ENCODE measurements at regions not wholly inside any gene's neighbourhood (a gene's known extent, or its start where the extent isn't known, plus 50 kb on each side); places are given as distances from the start of the nearest gene placed in this dataset.
A peak's percentile ranks its signal among the peaks of the same experiment; 100 is the strongest.

DNA sequence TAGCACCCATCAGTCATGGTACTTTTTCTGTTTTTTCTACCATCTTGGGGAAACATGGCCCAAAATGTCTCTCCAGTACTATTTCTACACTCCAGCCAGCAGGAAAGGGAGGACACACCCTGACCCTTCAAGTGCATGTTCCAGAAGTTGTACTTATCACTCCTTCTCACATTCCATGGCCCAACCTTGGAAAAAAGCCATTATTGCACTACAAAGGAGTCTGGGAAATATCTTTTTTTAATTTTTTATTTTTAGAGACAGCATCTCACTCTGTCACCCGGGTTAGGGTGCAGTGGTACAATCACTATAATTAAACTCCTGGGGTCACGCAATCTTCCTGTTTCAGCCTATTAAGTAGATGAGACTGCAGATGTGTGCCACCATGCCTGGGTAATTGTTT, 100.0 kb upstream of the PPP2R3A start:
- intact Hi-C loops (cut with micrococcal nuclease) = no loop called here
- H3K9me3 Mint-ChIP-seq = no peaks in the 10 kb centered on the region
- no peak overlapping the region for H3K4me3 Mint-ChIP-seq
- no peaks in the 10 kb centered on the region for H3K4me1 Mint-ChIP-seq
- no peaks in the 10 kb centered on the region for H3K36me3 Mint-ChIP-seq (ENCODE audit: low read depth)
- H3K27ac Mint-ChIP-seq = no peak overlapping the region
- no peaks in the 10 kb centered on the region for H3K27me3 Mint-ChIP-seq
- DNase-seq = no peak

- DNase-seq = no peak
- Mint-ChIP-seq H3K4me1 (no peaks in the 10 kb centered on the region), H3K4me3 (no peak overlapping the region), H3K9me3 (no peaks in the 10 kb centered on the region), H3K36me3 (ENCODE audit: low read depth) (no peaks in the 10 kb centered on the region), H3K27me3 (no peaks in the 10 kb centered on the region), H3K27ac (no peak overlapping the region)
- intact Hi-C loops (cut with micrococcal nuclease) = no loop called here
Measured at GRCh38 chr3:135867911-135868310, 97.6 kb upstream of the PPP2R3A start.

DNA sequence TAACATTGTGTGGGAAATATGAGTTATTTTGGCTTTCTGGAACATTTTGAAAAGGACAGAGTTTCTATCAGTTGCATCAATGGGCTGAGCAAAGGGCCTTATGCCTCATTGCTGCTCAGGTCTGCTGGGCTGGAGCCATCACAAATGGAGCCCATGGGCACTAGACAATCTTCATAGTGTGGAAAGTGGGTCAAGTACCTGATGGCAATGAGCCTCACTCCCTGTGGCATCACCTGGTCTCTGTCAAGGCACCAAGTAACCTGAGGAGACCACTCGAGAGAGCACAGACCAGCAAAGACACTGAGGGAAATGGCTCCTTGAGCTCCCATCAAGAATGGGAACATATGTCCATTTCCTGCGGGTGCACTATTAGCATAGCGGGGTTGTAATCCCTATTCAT, 96.7 kb upstream of the PPP2R3A start:
- intact Hi-C loops (cut with micrococcal nuclease) = no loop called here
- no peak for DNase-seq
- Mint-ChIP-seq H3K27me3 (no peaks in the 10 kb centered on the region), H3K9me3 (peaks cover 3% of the 10 kb centered on the region), H3K27ac (no peak overlapping the region), H3K4me1 (no peaks in the 10 kb centered on the region), H3K36me3 (ENCODE audit: low read depth) (no peaks in the 10 kb centered on the region), H3K4me3 (no peak overlapping the region)

DNA sequence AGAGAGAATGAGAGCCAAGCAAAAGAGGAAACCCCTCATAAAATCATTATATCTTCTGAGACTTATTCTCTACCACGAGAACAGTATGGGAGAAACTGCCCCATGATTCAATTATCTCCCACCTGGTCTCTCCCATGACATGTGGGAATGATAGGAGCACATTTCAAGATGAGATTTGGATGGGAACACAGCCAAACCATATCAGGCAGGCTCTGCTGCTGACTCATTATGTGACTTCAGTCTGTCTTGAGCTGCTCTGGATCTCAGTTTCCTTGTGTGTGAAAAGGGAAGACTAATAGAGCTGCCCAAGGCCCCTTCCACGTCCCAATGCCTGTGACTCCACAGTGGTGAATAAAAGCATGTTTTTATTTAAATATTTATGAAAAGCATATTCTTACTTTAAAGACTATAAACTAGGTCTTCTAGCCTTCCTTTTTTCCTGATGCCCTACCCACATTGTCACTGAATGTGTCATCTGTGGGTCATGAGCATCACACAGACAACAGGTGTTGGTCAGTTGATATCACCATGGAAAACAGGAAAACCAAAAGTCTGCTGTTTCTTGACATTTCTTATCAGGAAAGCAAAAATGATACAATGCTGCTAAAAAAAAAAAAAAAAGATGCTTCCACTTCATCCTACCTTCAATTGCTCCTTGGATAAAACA, 96.0 kb upstream of the PPP2R3A start:
- DNase-seq = no peak
- no peaks in the 10 kb centered on the region for H3K4me1 Mint-ChIP-seq
- no peaks in the 10 kb centered on the region for H3K27me3 Mint-ChIP-seq
- H3K36me3 Mint-ChIP-seq (ENCODE audit: low read depth) = no peaks in the 10 kb centered on the region
- H3K9me3 Mint-ChIP-seq = peaks cover 6% of the 10 kb centered on the region
- intact Hi-C loops (cut with micrococcal nuclease) = no loop called here
- H3K27ac Mint-ChIP-seq = no peak overlapping the region
- H3K4me3 Mint-ChIP-seq = no peak overlapping the region

- no peaks in the 10 kb centered on the region for H3K27me3 Mint-ChIP-seq
- H3K9me3 Mint-ChIP-seq = peaks cover 6% of the 10 kb centered on the region
- no peaks in the 10 kb centered on the region for H3K4me1 Mint-ChIP-seq
- H3K4me3 Mint-ChIP-seq = no peak overlapping the region
- intact Hi-C loops (cut with micrococcal nuclease) = no loop called here
- H3K27ac Mint-ChIP-seq = no peak overlapping the region
- no peaks in the 10 kb centered on the region for H3K36me3 Mint-ChIP-seq (ENCODE audit: low read depth)
- no peak for DNase-seq
Measured at GRCh38 chr3:135871311-135871710, 94.2 kb upstream of the PPP2R3A start.

- no peak for DNase-seq
- Mint-ChIP-seq H3K4me1 (no peaks in the 10 kb centered on the region), H3K27me3 (no peaks in the 10 kb centered on the region), H3K36me3 (ENCODE audit: low read depth) (no peaks in the 10 kb centered on the region), H3K9me3 (peaks cover 6% of the 10 kb centered on the region), H3K4me3 (no peak overlapping the region), H3K27ac (no peak overlapping the region)
- intact Hi-C loops (cut with micrococcal nuclease) = no loop called here
Measured at GRCh38 chr3:135874035-135874434, 91.5 kb upstream of the PPP2R3A start.

GRCh38 chr3:135878501-135878900, 87.0 kb upstream of the PPP2R3A start:
- DNase-seq = no peak
- H3K36me3 Mint-ChIP-seq (ENCODE audit: low read depth) = no peaks in the 10 kb centered on the region
- H3K4me3 Mint-ChIP-seq = no peak overlapping the region
- no peaks in the 10 kb centered on the region for H3K4me1 Mint-ChIP-seq
- peaks cover 6% of the 10 kb centered on the region for H3K9me3 Mint-ChIP-seq
- no peak overlapping the region for H3K27ac Mint-ChIP-seq
- intact Hi-C loops (cut with micrococcal nuclease) = no loop called here
- H3K27me3 Mint-ChIP-seq = no peaks in the 10 kb centered on the region

- H3K27me3 Mint-ChIP-seq = no peaks in the 10 kb centered on the region
- no peak overlapping the region for H3K4me3 Mint-ChIP-seq
- no peak overlapping the region for H3K27ac Mint-ChIP-seq
- no peaks in the 10 kb centered on the region for H3K4me1 Mint-ChIP-seq
- no peaks in the 10 kb centered on the region for H3K9me3 Mint-ChIP-seq
- intact Hi-C loops (cut with micrococcal nuclease) = no loop called here
- H3K36me3 Mint-ChIP-seq (ENCODE audit: low read depth) = no peaks in the 10 kb centered on the region
- DNase-seq = no peak
Measured at GRCh38 chr3:135885885-135886284, 79.6 kb upstream of the PPP2R3A start.

DNA sequence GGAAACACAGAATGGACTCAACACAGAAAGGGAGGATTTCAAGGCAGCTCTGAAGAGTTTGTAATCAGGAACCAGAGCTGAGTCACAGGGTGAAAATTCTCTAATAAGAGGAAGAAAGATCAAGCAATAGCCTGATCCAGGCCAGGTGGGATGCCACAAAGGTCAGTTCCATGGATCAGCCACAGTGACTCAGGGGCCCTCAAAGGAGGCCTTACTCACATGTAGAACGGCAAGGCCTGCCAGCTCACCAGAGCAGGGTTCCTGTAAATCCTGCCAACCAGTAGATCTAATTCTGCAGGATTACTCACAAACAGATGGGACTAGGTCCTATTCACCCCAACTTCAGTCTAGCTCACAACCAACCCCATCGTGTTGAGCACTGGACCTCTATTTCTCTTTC, 78.3 kb upstream of the PPP2R3A start:
- H3K4me1 Mint-ChIP-seq = no peaks in the 10 kb centered on the region
- H3K27me3 Mint-ChIP-seq = no peaks in the 10 kb centered on the region
- H3K36me3 Mint-ChIP-seq (ENCODE audit: low read depth) = no peaks in the 10 kb centered on the region
- H3K9me3 Mint-ChIP-seq = no peaks in the 10 kb centered on the region
- no peak overlapping the region for H3K4me3 Mint-ChIP-seq
- intact Hi-C loops (cut with micrococcal nuclease) = no loop called here
- DNase-seq = no peak
- H3K27ac Mint-ChIP-seq = no peak overlapping the region

GRCh38 chr3:135889443-135889842, 76.1 kb upstream of the PPP2R3A start:
- Mint-ChIP-seq H3K4me3 (no peak overlapping the region), H3K27ac (no peak overlapping the region), H3K9me3 (no peaks in the 10 kb centered on the region), H3K36me3 (ENCODE audit: low read depth) (no peaks in the 10 kb centered on the region), H3K4me1 (no peaks in the 10 kb centered on the region), H3K27me3 (no peaks in the 10 kb centered on the region)
- intact Hi-C loops (cut with micrococcal nuclease) = no loop called here
- no peak for DNase-seq

DNA sequence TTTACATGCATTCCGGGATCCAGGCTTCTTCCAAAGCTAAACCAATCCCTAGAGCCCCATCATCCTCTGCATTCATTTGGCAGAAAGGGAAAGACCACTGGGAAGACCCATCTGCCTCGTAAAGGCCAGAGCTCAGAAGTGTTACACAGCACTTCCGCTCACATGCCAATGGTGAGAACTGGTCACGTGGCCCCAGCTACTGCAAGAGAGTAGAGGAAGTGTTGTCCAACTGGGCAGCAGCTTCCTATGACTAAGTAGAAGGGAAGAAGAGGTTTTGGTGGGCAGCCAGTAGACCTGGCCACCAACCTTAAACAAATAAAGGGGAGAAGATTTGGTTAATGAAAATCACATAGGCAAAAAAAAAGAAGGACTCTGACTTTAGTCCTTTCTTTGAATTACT, 74.4 kb upstream of the PPP2R3A start:
- H3K4me3 Mint-ChIP-seq = no peak overlapping the region
- H3K4me1 Mint-ChIP-seq = no peaks in the 10 kb centered on the region
- DNase-seq = no peak
- H3K27ac Mint-ChIP-seq = no peak overlapping the region
- peaks cover 1% of the 10 kb centered on the region for H3K27me3 Mint-ChIP-seq
- H3K36me3 Mint-ChIP-seq (ENCODE audit: low read depth) = no peaks in the 10 kb centered on the region
- intact Hi-C loops (cut with micrococcal nuclease) = no loop called here
- H3K9me3 Mint-ChIP-seq = no peaks in the 10 kb centered on the region

DNA sequence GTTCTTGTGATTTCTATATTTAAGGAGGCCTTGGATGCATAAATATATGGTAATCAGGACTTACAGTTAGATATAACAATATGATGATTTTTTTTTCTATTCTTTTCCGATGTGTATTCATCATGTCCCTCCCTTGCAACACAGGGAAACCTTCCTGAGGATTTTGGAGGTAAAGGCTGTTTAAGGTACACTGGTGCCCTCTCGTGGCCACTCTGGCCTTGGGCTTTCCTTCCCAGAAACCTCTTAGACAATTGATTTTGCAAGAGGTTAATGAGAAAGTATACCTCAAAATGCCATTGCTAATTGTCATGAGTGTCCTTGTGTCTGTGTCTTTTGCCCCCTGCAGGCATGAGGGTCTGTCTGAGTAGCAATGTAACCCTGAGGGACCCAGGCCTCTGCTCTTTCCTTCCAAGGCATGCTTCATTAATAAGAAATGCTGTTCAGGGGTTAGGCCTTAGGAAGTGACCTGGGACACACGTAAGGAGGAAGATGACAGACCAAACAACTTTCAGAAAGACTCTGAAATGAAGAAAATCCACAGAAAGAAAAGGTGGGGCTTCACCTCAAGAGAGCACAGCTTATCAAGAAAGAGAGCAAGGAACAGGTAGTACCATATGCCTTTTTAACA, 70.3 kb upstream of the PPP2R3A start:
- H3K4me1 Mint-ChIP-seq = no peaks in the 10 kb centered on the region
- intact Hi-C loops (cut with micrococcal nuclease) = loop anchor here (1.0 kb wide), 1 partner anchor 1100 kb away; the partner anchor contains the start of gene EPHB1
- DNase-seq = peak; percentile 79

GRCh38 chr3:135895734-135896121, 69.8 kb upstream of the PPP2R3A start:
- no peaks in the 10 kb centered on the region for H3K4me1 Mint-ChIP-seq
- no peak overlapping the region for H3K4me3 Mint-ChIP-seq
- no peaks in the 10 kb centered on the region for H3K9me3 Mint-ChIP-seq
- H3K27ac Mint-ChIP-seq = no peak overlapping the region
- H3K27me3 Mint-ChIP-seq = peaks cover 1% of the 10 kb centered on the region
- DNase-seq = peak; percentile 8
- H3K36me3 Mint-ChIP-seq (ENCODE audit: low read depth) = no peaks in the 10 kb centered on the region
- intact Hi-C loops (cut with micrococcal nuclease) = loop anchor here (1.0 kb wide), 1 partner anchor 1100 kb away; the partner anchor contains the start of gene EPHB1

More for the DNA sequence above, 70.3 kb upstream of the PPP2R3A start:
- H3K27me3 Mint-ChIP-seq = peaks cover 1% of the 10 kb centered on the region
- no peaks in the 10 kb centered on the region for H3K36me3 Mint-ChIP-seq (ENCODE audit: low read depth)
- H3K9me3 Mint-ChIP-seq = no peaks in the 10 kb centered on the region
- no peak overlapping the region for H3K27ac Mint-ChIP-seq
- H3K4me3 Mint-ChIP-seq = no peak overlapping the region

GRCh38 chr3:135896613-135897012, 68.9 kb upstream of the PPP2R3A start:
- no peak overlapping the region for H3K4me3 Mint-ChIP-seq
- intact Hi-C loops (cut with micrococcal nuclease) = no loop called here
- H3K36me3 Mint-ChIP-seq (ENCODE audit: low read depth) = no peaks in the 10 kb centered on the region
- no peak overlapping the region for H3K27ac Mint-ChIP-seq
- H3K9me3 Mint-ChIP-seq = no peaks in the 10 kb centered on the region
- DNase-seq = no peak
- H3K4me1 Mint-ChIP-seq = no peaks in the 10 kb centered on the region
- peaks cover 3% of the 10 kb centered on the region for H3K27me3 Mint-ChIP-seq

DNA sequence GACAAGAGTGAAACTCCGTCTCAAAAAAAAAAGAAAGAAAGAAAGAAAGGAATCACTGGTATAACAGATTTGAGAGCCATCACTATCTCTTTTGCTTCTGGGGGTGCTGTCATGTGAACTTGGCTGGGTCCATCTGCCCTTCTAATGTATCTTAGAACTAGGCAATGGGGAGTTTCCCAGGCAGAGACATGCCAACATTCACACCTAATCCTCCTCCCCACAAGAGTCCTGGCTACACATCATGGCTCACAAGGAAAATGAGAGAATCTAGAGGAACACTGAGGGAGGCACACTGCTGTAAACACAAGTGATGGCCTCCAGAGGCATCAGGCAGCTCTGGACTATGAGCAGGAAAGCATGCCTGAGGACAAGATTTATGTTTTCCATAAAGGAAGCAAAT, 67.8 kb upstream of the PPP2R3A start:
- H3K4me3 Mint-ChIP-seq = no peak overlapping the region
- H3K27me3 Mint-ChIP-seq = peaks cover 3% of the 10 kb centered on the region
- H3K36me3 Mint-ChIP-seq (ENCODE audit: low read depth) = no peaks in the 10 kb centered on the region
- intact Hi-C loops (cut with micrococcal nuclease) = no loop called here
- DNase-seq = peak; percentile 19
- H3K4me1 Mint-ChIP-seq = no peaks in the 10 kb centered on the region
- no peaks in the 10 kb centered on the region for H3K9me3 Mint-ChIP-seq
- H3K27ac Mint-ChIP-seq = no peak overlapping the region
